ENCODE measurements at regions not wholly inside any gene's neighbourhood (a gene's known extent, or its start where the extent isn't known, plus 50 kb on each side); places are given as distances from the start of the nearest gene placed in this dataset.
A peak's percentile ranks its signal among the peaks of the same experiment; 100 is the strongest.

DNA sequence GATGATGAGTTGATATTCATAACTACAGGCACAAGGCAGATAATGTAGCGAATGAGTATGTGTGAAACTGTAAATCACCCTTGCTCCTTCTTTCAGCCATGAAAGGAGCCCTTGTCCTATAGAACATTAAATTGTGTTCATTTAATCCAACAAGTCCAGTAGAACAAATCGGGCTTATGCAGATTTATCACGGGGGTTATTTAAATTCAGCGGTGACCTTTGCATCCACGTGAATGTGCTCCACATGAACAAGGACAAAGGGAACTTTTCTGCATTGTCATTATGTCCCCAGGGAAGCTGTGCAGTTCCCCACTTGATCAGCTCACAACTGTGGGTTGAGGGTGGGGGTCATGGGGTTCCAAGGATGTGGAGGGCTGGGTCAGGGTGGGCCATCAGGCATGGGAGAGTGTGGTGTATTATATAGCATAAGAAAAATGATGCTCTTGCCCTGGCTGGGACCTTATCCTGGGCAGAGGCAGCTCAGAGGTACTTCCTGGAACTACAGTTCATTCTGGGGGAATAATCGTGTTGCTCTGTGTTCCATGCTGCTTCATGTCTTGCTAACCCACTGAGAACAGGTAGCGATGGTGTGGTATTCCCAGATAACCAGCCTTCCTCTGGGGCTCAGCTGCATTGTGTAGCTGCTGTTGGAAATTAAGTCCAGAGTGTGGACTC lies 306.6 kb downstream of the FAT3 start:
- TF ChIP-seq, protein P1, sequence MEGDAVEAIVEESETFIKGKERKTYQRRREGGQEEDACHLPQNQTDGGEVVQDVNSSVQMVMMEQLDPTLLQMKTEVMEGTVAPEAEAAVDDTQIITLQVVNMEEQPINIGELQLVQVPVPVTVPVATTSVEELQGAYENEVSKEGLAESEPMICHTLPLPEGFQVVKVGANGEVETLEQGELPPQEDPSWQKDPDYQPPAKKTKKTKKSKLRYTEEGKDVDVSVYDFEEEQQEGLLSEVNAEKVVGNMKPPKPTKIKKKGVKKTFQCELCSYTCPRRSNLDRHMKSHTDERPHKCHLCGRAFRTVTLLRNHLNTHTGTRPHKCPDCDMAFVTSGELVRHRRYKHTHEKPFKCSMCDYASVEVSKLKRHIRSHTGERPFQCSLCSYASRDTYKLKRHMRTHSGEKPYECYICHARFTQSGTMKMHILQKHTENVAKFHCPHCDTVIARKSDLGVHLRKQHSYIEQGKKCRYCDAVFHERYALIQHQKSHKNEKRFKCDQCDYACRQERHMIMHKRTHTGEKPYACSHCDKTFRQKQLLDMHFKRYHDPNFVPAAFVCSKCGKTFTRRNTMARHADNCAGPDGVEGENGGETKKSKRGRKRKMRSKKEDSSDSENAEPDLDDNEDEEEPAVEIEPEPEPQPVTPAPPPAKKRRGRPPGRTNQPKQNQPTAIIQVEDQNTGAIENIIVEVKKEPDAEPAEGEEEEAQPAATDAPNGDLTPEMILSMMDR (IDR thresholded peaks at IDR 0.05; ENCODE audit: insufficient read depth, low read length, poor library complexity, severe bottlenecking) = no peak
- Histone ChIP-seq H3K36me3 (ENCODE audit: control insufficient read depth, insufficient read depth, low read length) (no peaks in the 10 kb centered on the region), H3K4me3 (ENCODE audit: low read depth, low read length) (no peak overlapping the region), H3K27me3 (ENCODE audit: control insufficient read depth, insufficient read depth, low read length) (no peaks in the 10 kb centered on the region)
- no peak for DNase-seq (ENCODE audit: low read depth)

DNA sequence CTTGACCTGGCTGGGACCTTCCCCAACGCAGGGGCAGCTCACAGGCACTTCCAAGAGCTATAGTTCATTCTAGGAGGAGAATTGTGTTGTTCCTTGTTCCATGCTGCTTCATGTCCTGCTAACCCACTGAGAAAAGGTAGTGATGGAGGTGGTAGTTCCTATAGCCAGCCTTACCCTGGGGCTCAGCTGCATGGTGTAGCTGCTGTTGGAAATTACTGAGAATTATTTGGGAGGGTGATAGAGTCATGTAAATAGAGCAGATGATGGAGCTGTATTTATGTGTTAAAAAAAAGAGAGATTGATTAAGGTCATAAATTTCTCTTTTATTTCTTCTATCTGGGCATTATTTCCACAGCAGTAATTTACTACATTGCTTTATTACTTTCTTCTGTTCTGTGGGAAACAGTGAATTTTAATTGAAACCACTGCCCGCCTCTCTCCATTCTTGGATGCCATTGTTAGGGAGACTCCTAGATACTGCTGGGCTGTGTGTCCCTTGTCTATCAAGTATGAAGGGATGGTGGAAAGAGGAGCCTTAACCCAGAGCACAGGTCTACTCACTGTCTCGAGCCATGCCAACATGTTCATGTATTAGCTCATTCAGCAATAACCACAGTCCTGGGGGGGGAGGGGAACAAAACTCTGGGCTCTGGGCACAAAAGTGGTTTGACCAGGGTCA lies 309.2 kb downstream of the FAT3 start:
- no peaks in the 10 kb centered on the region for H3K36me3 ChIP-seq (ENCODE audit: control insufficient read depth, insufficient read depth, low read length)
- TF ChIP-seq, protein P1 (IDR thresholded peaks at IDR 0.05; ENCODE audit: insufficient read depth, low read length, poor library complexity, severe bottlenecking) = no peak
- H3K27me3 ChIP-seq (ENCODE audit: control insufficient read depth, insufficient read depth, low read length) = no peaks in the 10 kb centered on the region
- DNase-seq (ENCODE audit: low read depth) = peak; percentile 19
- H3K4me3 ChIP-seq (ENCODE audit: low read depth, low read length) = no peak overlapping the region

DNA sequence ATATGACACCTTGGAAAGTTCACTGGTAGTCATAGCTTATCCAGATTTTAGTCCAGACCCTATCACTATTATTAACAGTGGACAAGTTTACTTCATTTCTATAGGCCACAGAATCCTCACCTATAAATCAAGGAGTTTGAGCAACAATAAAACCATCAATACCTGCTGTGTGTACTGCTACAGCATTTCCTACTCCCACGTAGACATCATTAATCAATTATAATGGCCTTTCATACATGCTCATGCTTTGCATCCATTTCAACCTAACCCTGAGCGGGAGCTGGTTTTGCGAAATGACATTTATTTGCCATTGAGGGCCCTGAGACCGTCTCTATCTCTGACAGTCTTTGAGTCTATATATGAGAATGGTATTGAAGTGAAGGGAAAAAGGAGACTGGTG lies 312.3 kb downstream of the FAT3 start:
- DNase-seq (ENCODE audit: low read depth) = no peak
- Histone ChIP-seq H3K4me3 (ENCODE audit: low read depth, low read length) (no peak overlapping the region), H3K36me3 (ENCODE audit: control insufficient read depth, insufficient read depth, low read length) (no peaks in the 10 kb centered on the region), H3K27me3 (ENCODE audit: control insufficient read depth, insufficient read depth, low read length) (no peaks in the 10 kb centered on the region)
- TF ChIP-seq, protein P1 (IDR thresholded peaks at IDR 0.05; ENCODE audit: insufficient read depth, low read length, poor library complexity, severe bottlenecking) = no peak

DNA sequence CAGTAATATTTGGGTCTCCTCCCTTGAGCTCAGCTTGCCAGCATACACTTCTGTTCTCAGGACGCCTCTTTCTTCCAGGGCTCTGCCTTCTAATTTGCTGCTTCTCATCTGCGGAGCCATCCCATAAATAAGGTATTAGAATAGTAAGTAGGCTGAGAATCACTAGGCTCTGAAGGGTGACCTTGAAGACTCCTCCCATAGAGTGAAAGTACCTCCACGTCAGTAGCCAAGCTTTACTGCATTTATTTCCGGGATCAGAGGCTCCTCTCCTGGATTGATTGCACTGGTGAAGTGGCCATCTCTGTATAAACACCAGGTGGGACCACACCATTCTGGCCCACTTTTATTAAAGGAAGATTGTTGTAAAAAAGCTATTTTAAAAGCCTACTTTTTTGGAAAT lies 315.5 kb downstream of the FAT3 start:
- Histone ChIP-seq H3K4me3 (ENCODE audit: low read depth, low read length) (no peak overlapping the region), H3K36me3 (ENCODE audit: control insufficient read depth, insufficient read depth, low read length) (no peaks in the 10 kb centered on the region), H3K27me3 (ENCODE audit: control insufficient read depth, insufficient read depth, low read length) (no peaks in the 10 kb centered on the region)
- TF ChIP-seq, protein P1 (IDR thresholded peaks at IDR 0.05; ENCODE audit: insufficient read depth, low read length, poor library complexity, severe bottlenecking) = no peak
- no peak for DNase-seq (ENCODE audit: low read depth)

- TF ChIP-seq, protein P1 (IDR thresholded peaks at IDR 0.05; ENCODE audit: insufficient read depth, low read length, poor library complexity, severe bottlenecking) = no peak
- Histone ChIP-seq H3K36me3 (ENCODE audit: control insufficient read depth, insufficient read depth, low read length) (no peaks in the 10 kb centered on the region), H3K4me3 (ENCODE audit: low read depth, low read length) (no peak overlapping the region), H3K27me3 (ENCODE audit: control insufficient read depth, insufficient read depth, low read length) (no peaks in the 10 kb centered on the region)
- no peak for DNase-seq (ENCODE audit: low read depth)
Measured at GRCh38 chr11:92545906-92546471, 321.4 kb downstream of the FAT3 start.
